Mesendoderm (in vitro differentiated cells): ENCODE measurements at regions not wholly inside any gene's neighbourhood (a gene's known extent, or its start where the extent isn't known, plus 50 kb on each side); places are given as distances from the start of the nearest gene placed in this dataset.

ENCODE experiments used
- DNase-seq: peaks from one replicate; pipeline ENCODE4 v3.0.0; 2013
- H2AK5ac ChIP-seq: 2 replicates; pipeline ENCODE4 v1.6.1; 2013; ENCODE audit warnings: low read length, inconsistent platforms
- H2BK120ac ChIP-seq: 2 replicates; pipeline ENCODE4 v1.6.1; 2013; ENCODE audit warnings: low read depth, mild to moderate bottlenecking, low read length, moderate library complexity, mixed read lengths
- H2BK15ac ChIP-seq: replicated peaks from 2 replicates; pipeline ENCODE4 v1.6.1; 2013; ENCODE audit warnings: low read depth, mild to moderate bottlenecking, moderate library complexity
- H2BK5ac ChIP-seq: 2 replicates; pipeline ENCODE4 v1.6.1; 2013; ENCODE audit warnings: low read length, inconsistent platforms
- H3K18ac ChIP-seq: 2 replicates; pipeline ENCODE4 v1.6.1; 2013; ENCODE audit warnings: mild to moderate bottlenecking, low read length, mixed read lengths
- H3K23ac ChIP-seq: one replicate; pipeline ENCODE4 v1.6.1; 2013; ENCODE audit warnings: low read length
- H3K27ac ChIP-seq: 2 replicates; pipeline ENCODE4 v1.5.1; 2013; ENCODE audit warnings: low read depth, mild to moderate bottlenecking, inconsistent platforms, low read length, moderate library complexity
- H3K27me3 ChIP-seq: 2 replicates; pipeline ENCODE4 v1.6.1; 2013; ENCODE audit warnings: low read length, control low read depth, mild to moderate bottlenecking, inconsistent platforms; ENCODE audit not compliant: insufficient read depth, poor library complexity
- H3K36me3 ChIP-seq: 2 replicates; pipeline ENCODE4 v1.6.1; 2013; ENCODE audit warnings: low read length, inconsistent platforms; ENCODE audit not compliant: control insufficient read depth, insufficient read depth
- H3K4ac ChIP-seq: one replicate; pipeline ENCODE4 v1.6.1; 2013; ENCODE audit warnings: low read depth, mild to moderate bottlenecking, low read length, moderate library complexity
- H3K4me1 ChIP-seq: 2 replicates; pipeline ENCODE4 v1.6.1; 2013; ENCODE audit warnings: low read depth, low read length, inconsistent platforms; ENCODE audit not compliant: control insufficient read depth
- H3K4me2 ChIP-seq: 2 replicates; pipeline ENCODE4 v1.6.1; 2013; ENCODE audit warnings: low read length
- H3K4me3 ChIP-seq: 2 replicates; pipeline ENCODE4 v1.5.1; 2013; ENCODE audit warnings: mild to moderate bottlenecking, low read length
- H3K56ac ChIP-seq: one replicate; pipeline ENCODE4 v1.6.1; 2013; ENCODE audit warnings: low read length
- H3K79me1 ChIP-seq: 2 replicates; pipeline ENCODE4 v1.6.1; 2013; ENCODE audit warnings: low read length, inconsistent platforms
- H3K79me2 ChIP-seq: 2 replicates; pipeline ENCODE4 v1.6.1; 2013; ENCODE audit warnings: mild to moderate bottlenecking, low read length; ENCODE audit not compliant: control insufficient read depth, insufficient read depth
- H3K9ac ChIP-seq: 2 replicates; pipeline ENCODE4 v1.6.1; 2013; ENCODE audit warnings: low read length, inconsistent platforms
- H4K5ac ChIP-seq: one replicate; pipeline ENCODE4 v1.6.1; 2013; ENCODE audit warnings: low read length
- H4K8ac ChIP-seq: one replicate; pipeline ENCODE4 v1.6.1; 2013; ENCODE audit warnings: low read depth, mild to moderate bottlenecking, control low read depth, low read length, moderate library complexity
- WGBS: extraction: QIAGEN DNeasy Blood & Tissue Kit; methylation state at CpG from one replicate; pipeline ENCODE4 v1.1.7; 2013; ENCODE audit warnings: low lambda C conversion rate, missing lambda C conversion rate; ENCODE audit not compliant: insufficient coverage; ENCODE audit errors: extremely low coverage; 5-methylcytosine and 5-hydroxymethylcytosine counted together

DNA sequence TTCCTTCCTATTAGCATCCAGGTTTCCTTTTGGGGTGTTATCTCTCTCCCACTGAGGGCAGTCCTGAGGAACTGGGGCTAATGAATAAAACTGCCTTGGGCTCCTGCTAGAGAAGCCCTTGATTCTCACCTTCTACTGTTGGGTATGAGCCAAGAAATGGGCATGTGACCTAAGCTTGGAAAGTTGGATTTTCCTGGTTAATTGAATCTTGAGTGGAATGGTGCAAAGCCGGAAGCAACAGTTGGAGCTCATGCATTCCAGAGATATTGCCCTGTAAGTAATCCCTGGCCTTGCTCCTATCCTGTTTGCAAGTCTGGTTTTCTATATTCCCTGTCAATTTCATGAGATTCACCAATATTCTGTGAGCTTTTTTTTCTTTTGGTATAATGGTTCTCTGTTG lies 158.5 kb upstream of the ELL2 start:
- no peak overlapping the region for H3K9ac ChIP-seq
- H3K18ac ChIP-seq = no peak overlapping the region
- no peak overlapping the region for H3K4me3 ChIP-seq
- no peak overlapping the region for H3K4me2 ChIP-seq
- no peak overlapping the region for H4K8ac ChIP-seq
- no peaks in the 10 kb centered on the region for H3K79me1 ChIP-seq
- WGBS = no CpG with 5 or more reads among the region's 1 CpG
- H4K5ac ChIP-seq = no peak overlapping the region
- H3K56ac ChIP-seq = no peak overlapping the region
- H2BK15ac ChIP-seq = no peak overlapping the region
- H3K23ac ChIP-seq = no peak overlapping the region
- no peak overlapping the region for H2BK5ac ChIP-seq
- no peak overlapping the region for H3K4ac ChIP-seq
- DNase-seq = peak; percentile 33
- no peaks in the 10 kb centered on the region for H3K36me3 ChIP-seq
- no peaks in the 10 kb centered on the region for H3K27me3 ChIP-seq
- no peak overlapping the region for H3K27ac ChIP-seq
- no peak overlapping the region for H2BK120ac ChIP-seq
- no peak overlapping the region for H2AK5ac ChIP-seq
- H3K79me2 ChIP-seq = no peaks in the 10 kb centered on the region
- no peaks in the 10 kb centered on the region for H3K4me1 ChIP-seq

DNA sequence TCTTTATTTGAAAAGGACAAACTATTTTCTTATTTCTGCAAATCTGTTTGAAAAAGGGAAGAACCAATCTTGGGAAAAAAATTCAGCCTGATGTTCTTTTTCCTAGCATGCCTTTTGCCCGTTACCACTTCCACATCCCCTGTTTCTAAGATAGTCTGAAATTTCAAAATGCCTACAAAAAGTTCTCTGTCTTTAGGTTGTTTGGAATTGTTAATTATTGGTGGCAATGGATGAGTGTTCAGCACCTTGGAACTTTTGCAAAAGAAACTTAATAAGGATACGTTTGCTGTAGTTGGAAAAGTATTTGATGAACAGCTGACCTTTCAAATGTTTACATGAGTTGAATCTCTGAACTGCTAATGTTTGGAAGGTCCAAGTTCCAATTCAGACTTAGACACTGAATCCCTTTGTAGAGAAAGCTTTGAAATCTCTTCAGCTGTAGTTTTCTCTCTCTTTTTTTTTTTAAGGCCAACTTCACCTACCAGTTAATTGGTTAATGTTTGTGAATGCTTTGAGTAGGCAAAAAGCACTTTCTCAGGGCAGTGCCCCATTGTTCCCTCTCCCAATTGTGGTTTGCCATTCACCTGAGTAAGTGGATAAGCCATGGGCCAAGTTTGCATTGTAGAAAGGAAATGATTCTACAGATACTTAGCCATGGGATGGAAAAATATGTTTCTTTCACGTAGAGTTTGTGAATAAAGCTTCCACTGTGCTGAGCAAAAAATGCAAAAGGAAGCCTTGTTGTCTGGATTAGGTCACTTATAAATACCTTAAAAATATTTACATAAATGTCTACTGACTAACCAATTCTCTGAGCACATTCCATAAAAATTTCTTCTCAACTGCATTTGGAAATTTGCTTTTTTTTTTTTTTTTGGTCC lies 156.4 kb upstream of the ELL2 start:
- H3K4me2 ChIP-seq = no peak overlapping the region
- no peak for DNase-seq
- H3K9ac ChIP-seq = no peak overlapping the region
- no peak overlapping the region for H3K4me3 ChIP-seq
- H2BK5ac ChIP-seq = no peak overlapping the region
- no peak overlapping the region for H3K23ac ChIP-seq
- no peaks in the 10 kb centered on the region for H3K79me1 ChIP-seq
- H3K27me3 ChIP-seq = no peaks in the 10 kb centered on the region
- no peaks in the 10 kb centered on the region for H3K36me3 ChIP-seq
- no peak overlapping the region for H2BK15ac ChIP-seq
- H4K5ac ChIP-seq = no peak overlapping the region
- no peak overlapping the region for H2AK5ac ChIP-seq
- H3K4me1 ChIP-seq = no peaks in the 10 kb centered on the region
- no peak overlapping the region for H2BK120ac ChIP-seq
- H3K18ac ChIP-seq = no peak overlapping the region
- H3K79me2 ChIP-seq = no peaks in the 10 kb centered on the region
- no peak overlapping the region for H3K56ac ChIP-seq
- WGBS = no CpG with 5 or more reads among the region's 3 CpGs
- H3K4ac ChIP-seq = no peak overlapping the region
- no peak overlapping the region for H3K27ac ChIP-seq
- H4K8ac ChIP-seq = no peak overlapping the region

DNA sequence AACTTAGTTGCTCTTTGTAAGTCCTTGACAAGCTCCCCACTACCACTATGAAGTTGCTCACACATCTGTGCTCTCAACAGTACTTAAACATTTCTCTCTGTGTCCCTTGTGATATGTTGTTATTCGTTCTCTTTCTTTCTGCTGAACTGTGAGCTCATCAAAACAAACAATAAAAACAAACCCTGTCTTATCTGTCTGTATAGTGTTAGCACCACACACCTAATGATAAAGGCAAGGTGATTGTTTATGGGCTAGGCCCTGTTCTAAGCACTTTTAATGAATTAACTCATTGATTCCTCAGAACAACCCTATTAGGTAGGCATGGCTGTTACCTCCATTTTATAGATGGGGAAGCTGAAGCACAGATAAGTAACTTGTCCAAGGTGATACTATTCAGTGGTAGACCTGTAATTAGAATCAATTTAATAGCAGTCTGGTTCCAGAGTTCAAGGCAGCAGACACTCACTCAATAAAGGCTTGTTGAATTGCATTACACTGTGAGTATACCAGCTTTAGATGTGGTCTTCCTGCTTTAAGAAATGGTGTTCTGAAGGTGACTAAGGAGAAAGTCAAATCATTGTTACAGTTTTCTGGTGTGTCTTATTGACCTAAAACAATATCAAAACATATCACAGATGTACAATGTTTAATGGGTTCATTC lies 153.6 kb upstream of the ELL2 start:
- H3K4me3 ChIP-seq = no peak overlapping the region
- H3K4me1 ChIP-seq = no peaks in the 10 kb centered on the region
- no peak overlapping the region for H3K4ac ChIP-seq
- no peak overlapping the region for H3K4me2 ChIP-seq
- H3K56ac ChIP-seq = no peak overlapping the region
- DNase-seq = no peak
- no peak overlapping the region for H3K27ac ChIP-seq
- H3K27me3 ChIP-seq = no peaks in the 10 kb centered on the region
- H2BK5ac ChIP-seq = no peak overlapping the region
- H3K23ac ChIP-seq = no peak overlapping the region
- H3K79me1 ChIP-seq = no peaks in the 10 kb centered on the region
- no peak overlapping the region for H4K8ac ChIP-seq
- H3K36me3 ChIP-seq = no peaks in the 10 kb centered on the region
- H3K9ac ChIP-seq = no peak overlapping the region
- H4K5ac ChIP-seq = no peak overlapping the region
- no peak overlapping the region for H2BK120ac ChIP-seq
- H3K79me2 ChIP-seq = no peaks in the 10 kb centered on the region
- no peak overlapping the region for H2BK15ac ChIP-seq
- H2AK5ac ChIP-seq = no peak overlapping the region
- WGBS = no CpG with 5 or more reads among the region's 1 CpG
- H3K18ac ChIP-seq = no peak overlapping the region

DNA sequence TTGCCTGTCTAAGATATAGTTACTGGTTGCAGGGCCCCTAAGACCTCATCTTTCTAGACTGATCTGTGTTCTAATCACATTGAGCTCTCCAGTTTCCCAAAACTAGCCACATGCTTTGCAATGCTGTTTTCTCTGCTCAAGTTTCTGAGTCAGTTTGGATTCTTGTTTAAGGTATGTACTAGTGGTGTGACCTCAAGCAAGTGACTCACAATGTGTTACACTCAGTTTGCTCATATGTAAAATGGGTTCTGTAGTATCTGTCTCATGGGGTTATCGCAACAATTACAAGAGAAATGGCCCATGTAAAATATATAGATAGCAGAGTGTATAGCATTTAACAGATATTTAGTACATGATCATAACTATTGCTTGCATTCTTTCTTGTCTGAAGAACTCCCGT lies 153.1 kb upstream of the ELL2 start:
- Histone ChIP-seq H3K4me1 (no peaks in the 10 kb centered on the region), H3K27me3 (no peaks in the 10 kb centered on the region), H3K23ac (no peak overlapping the region), H3K4ac (no peak overlapping the region), H3K79me1 (no peaks in the 10 kb centered on the region), H2AK5ac (no peak overlapping the region), H3K56ac (no peak overlapping the region), H2BK15ac (no peak overlapping the region), H4K8ac (no peak overlapping the region), H2BK120ac (no peak overlapping the region), H3K18ac (no peak overlapping the region), H3K9ac (no peak overlapping the region), H3K4me2 (no peak overlapping the region), H3K4me3 (no peak overlapping the region), H3K27ac (no peak overlapping the region), H3K79me2 (no peaks in the 10 kb centered on the region), H3K36me3 (no peaks in the 10 kb centered on the region), H2BK5ac (no peak overlapping the region), H4K5ac (no peak overlapping the region)
- WGBS = no CpG with 5 or more reads among the region's 2 CpGs
- DNase-seq = no peak

DNA sequence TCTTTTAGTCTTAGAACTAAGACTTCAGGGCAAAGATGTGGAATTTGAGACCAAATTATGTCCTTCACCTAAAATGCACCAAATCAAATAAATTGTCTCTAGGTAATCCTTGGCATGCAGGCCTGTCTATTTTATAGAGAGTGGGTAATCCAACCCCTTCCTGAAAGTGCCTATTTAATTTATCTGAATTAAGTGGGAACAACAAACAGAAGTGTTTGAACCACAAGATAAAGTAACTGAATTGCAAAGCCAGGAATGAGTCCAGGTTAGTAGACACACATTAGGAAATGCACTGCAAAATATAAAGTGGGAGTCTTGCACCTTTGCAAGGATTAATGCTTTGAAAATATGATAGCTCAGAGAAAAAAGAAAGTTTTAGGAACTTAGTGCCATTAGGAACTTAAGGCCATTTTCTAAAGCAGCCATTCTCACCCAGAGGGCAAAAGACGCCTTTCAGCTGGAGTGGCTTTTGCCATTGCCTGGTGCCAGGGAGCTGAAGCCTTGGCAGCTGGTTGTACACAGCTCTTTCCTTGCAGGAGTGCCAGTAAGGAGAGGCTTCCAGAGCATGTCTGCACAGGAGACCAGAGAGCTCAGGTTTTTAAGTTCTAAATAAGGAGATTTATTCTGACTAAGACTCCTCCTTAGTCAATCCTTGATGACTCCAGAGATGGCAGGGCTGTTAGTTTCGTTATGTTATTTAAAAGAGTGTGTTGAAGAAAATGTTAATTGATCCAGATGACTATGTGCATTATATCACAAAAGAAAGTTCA lies 151.7 kb upstream of the ELL2 start:
- H3K56ac ChIP-seq = no peak overlapping the region
- H3K79me2 ChIP-seq = no peaks in the 10 kb centered on the region
- no peak overlapping the region for H3K23ac ChIP-seq
- no peak for DNase-seq
- H2BK15ac ChIP-seq = no peak overlapping the region
- no peaks in the 10 kb centered on the region for H3K4me1 ChIP-seq
- no peaks in the 10 kb centered on the region for H3K36me3 ChIP-seq
- no peak overlapping the region for H2BK120ac ChIP-seq
- no peak overlapping the region for H4K8ac ChIP-seq
- no peaks in the 10 kb centered on the region for H3K79me1 ChIP-seq
- H4K5ac ChIP-seq = no peak overlapping the region
- no peaks in the 10 kb centered on the region for H3K27me3 ChIP-seq
- H2AK5ac ChIP-seq = no peak overlapping the region
- H2BK5ac ChIP-seq = no peak overlapping the region
- no peak overlapping the region for H3K27ac ChIP-seq
- no peak overlapping the region for H3K18ac ChIP-seq
- H3K4me2 ChIP-seq = no peak overlapping the region
- no CpG with 5 or more reads among the region's 2 CpGs for WGBS
- H3K9ac ChIP-seq = no peak overlapping the region
- no peak overlapping the region for H3K4me3 ChIP-seq
- no peak overlapping the region for H3K4ac ChIP-seq
